ENCODE measurements at regions not wholly inside any gene's neighbourhood (a gene's known extent, or its start where the extent isn't known, plus 50 kb on each side); places are given as distances from the start of the nearest gene placed in this dataset.

- Histone ChIP-seq H3K36me3 (ENCODE audit: low read depth, missing control alignments) (no peaks in the 10 kb centered on the region), H3K9me3 (no peaks in the 10 kb centered on the region), H3K27ac (no peak overlapping the region), H3K27me3 (no peaks in the 10 kb centered on the region), H3K4me1 (no peaks in the 10 kb centered on the region), H3K4me3 (no peak overlapping the region)
- DNase-seq = no peak
- 38 to 71% methylated on average over 4 of the region's 4 CpGs for WGBS, 2 donors
- TF ChIP-seq CTCF (IDR thresholded peaks at IDR 0.05) (no peak), POLR2A (IDR thresholded peaks at IDR 0.05) (no peak)
- intact Hi-C loops (cut with DNase I; ENCODE audit: low total_unique reads) = no loop called here
Measured at GRCh38 chr1:219806020-219806419, 122.3 kb downstream of the SLC30A10 start.

- WGBS, 2 donors = 73 to 78% methylated on average over 6 of the region's 6 CpGs
- Histone ChIP-seq H3K4me3 (no peak overlapping the region), H3K36me3 (ENCODE audit: low read depth, missing control alignments) (no peaks in the 10 kb centered on the region), H3K27me3 (no peaks in the 10 kb centered on the region), H3K4me1 (no peaks in the 10 kb centered on the region), H3K9me3 (no peaks in the 10 kb centered on the region), H3K27ac (no peak overlapping the region)
- TF ChIP-seq POLR2A (IDR thresholded peaks at IDR 0.05) (no peak), CTCF (IDR thresholded peaks at IDR 0.05) (no peak)
- no peak for DNase-seq
- intact Hi-C loops (cut with DNase I; ENCODE audit: low total_unique reads) = no loop called here
Measured at GRCh38 chr1:219805191-219805590, 123.2 kb downstream of the SLC30A10 start.

- Histone ChIP-seq H3K4me1 (no peaks in the 10 kb centered on the region), H3K27ac (no peak overlapping the region), H3K9me3 (no peaks in the 10 kb centered on the region), H3K27me3 (no peaks in the 10 kb centered on the region), H3K36me3 (ENCODE audit: low read depth, missing control alignments) (no peaks in the 10 kb centered on the region), H3K4me3 (no peak overlapping the region)
- intact Hi-C loops (cut with DNase I; ENCODE audit: low total_unique reads) = no loop called here
- no peak for DNase-seq
- WGBS, 2 donors = 89 to 91% methylated on average over 5 of the region's 5 CpGs
- TF ChIP-seq POLR2A (IDR thresholded peaks at IDR 0.05) = no peak
- no peak for TF ChIP-seq CTCF (IDR thresholded peaks at IDR 0.05)
Measured at GRCh38 chr1:219801156-219801820, 127.1 kb downstream of the SLC30A10 start.

GRCh38 chr1:219798283-219799030, 129.9 kb downstream of the SLC30A10 start:
- no peaks in the 10 kb centered on the region for H3K27me3 ChIP-seq
- TF ChIP-seq POLR2A (IDR thresholded peaks at IDR 0.05) = no peak
- TF ChIP-seq CTCF (IDR thresholded peaks at IDR 0.05) = no peak
- no peaks in the 10 kb centered on the region for H3K4me1 ChIP-seq
- intact Hi-C loops (cut with DNase I; ENCODE audit: low total_unique reads) = no loop called here
- no peak overlapping the region for H3K4me3 ChIP-seq
- no peaks in the 10 kb centered on the region for H3K9me3 ChIP-seq
- DNase-seq = no peak
- 83 to 94% methylated on average over 3 of the region's 3 CpGs for WGBS, 2 donors
- H3K36me3 ChIP-seq (ENCODE audit: low read depth, missing control alignments) = no peaks in the 10 kb centered on the region
- H3K27ac ChIP-seq = no peak overlapping the region
